SJCRH30 (cell line): ENCODE measurements at regions not wholly inside any gene's neighbourhood (a gene's known extent, or its start where the extent isn't known, plus 50 kb on each side); places are given as distances from the start of the nearest gene placed in this dataset.
A peak's percentile ranks its signal among the peaks of the same experiment; 100 is the strongest.

Experiments used
- DNase-seq, 2 experiments: peaks; one replicate each; pipeline ENCODE4 v3.0.0-alpha.2; 2015 to 2020
- H3K27ac ChIP-seq: fragments of 250-450 bp; sonication (Bioruptor Pico); 2 replicates; pipeline ENCODE4 v1.5.1; 2020; ENCODE audit warnings: mild to moderate bottlenecking, moderate library complexity
- H3K27me3 ChIP-seq: fragments of 250-450 bp; sonication (Bioruptor Pico); 2 replicates; pipeline ENCODE4 v1.5.1; 2020; ENCODE audit warnings: mild to moderate bottlenecking, moderate library complexity
- H3K36me3 ChIP-seq: fragments of 250-450 bp; sonication (Bioruptor Pico); 2 replicates; pipeline ENCODE4 v1.5.1; 2020; ENCODE audit warnings: mild to moderate bottlenecking, moderate library complexity
- H3K4me1 ChIP-seq: fragments of 250-450 bp; sonication (Bioruptor Pico); 2 replicates; pipeline ENCODE4 v1.5.1; 2020; ENCODE audit warnings: mild to moderate bottlenecking, moderate library complexity
- H3K4me3 ChIP-seq: fragments of 250-450 bp; sonication (Bioruptor Pico); 2 replicates; pipeline ENCODE4 v1.5.1; 2020; ENCODE audit warnings: mild to moderate bottlenecking, moderate library complexity
- H3K9me3 ChIP-seq: fragments of 250-450 bp; sonication (Bioruptor Pico); replicated peaks from 2 replicates; pipeline ENCODE4 v1.5.1; 2020; ENCODE audit warnings: mild to moderate bottlenecking, moderate library complexity

DNA sequence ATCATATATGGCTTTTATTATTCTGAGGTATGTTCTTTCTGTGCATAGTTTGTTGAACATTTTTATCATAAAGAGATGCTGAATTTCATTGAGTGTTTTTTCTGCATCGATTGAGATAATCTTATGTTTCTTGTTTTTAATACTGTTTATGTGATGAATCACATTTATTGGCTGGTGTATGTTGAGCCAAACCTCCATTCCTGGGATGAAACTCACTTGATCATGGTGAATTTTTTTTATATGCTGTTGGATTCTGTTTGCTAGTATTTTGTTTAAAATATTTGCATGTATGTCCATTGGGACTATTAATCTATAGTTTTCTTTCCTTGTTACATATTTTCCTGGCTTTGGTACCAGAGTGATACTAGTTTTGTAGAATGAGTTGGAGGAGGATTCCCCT lies 500.2 kb downstream of the CDH11 start:
- no peak overlapping the region for H3K4me3 ChIP-seq
- DNase-seq, result no peak
- H3K9me3 ChIP-seq, result no peaks in the 10 kb centered on the region
- H3K27me3 ChIP-seq, result no peaks in the 10 kb centered on the region
- no peak overlapping the region for H3K27ac ChIP-seq
- 0 out of 2 replicates have a peak, but pooled peaks cover under 1% of the 10 kb centered on the region for H3K4me1 ChIP-seq
- H3K36me3 ChIP-seq, result no peaks in the 10 kb centered on the region

DNA sequence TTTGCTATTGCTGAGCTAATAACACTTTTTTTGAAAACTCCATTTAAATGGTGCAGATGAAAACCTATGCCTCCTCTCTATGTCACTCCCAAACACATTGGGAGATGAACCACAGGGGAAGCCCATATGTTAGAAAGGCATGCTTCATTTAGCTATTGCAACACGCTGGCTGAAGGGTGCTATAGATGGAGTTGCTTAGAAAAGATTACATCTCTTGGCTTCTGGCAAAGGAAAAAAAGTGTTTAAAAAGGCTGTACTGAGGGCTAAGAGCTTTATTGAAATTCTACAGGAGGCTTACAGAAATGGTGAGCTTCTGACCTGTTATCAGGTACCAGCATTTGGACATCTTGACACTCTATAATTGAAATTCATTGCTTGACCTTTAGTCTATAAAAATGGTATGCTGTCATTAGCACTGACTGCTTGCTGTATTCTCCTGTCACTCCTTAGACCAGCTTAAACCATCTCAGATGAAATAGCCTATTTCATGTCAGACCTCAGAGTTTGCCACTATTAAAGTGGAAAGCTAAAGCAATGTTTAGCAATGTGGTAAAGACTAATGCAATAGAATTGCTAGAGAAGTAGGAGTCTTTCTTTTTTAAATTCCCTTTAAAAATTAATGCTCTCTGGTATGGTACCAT lies 503.9 kb downstream of the CDH11 start:
- H3K4me3 ChIP-seq, result no peak overlapping the region
- H3K27ac ChIP-seq, result no peak overlapping the region
- no peaks in the 10 kb centered on the region for H3K36me3 ChIP-seq
- H3K4me1 ChIP-seq, result peaks cover 12% of the 10 kb centered on the region
- no peak for DNase-seq
- H3K27me3 ChIP-seq, result no peaks in the 10 kb centered on the region
- H3K9me3 ChIP-seq, result no peaks in the 10 kb centered on the region

DNA sequence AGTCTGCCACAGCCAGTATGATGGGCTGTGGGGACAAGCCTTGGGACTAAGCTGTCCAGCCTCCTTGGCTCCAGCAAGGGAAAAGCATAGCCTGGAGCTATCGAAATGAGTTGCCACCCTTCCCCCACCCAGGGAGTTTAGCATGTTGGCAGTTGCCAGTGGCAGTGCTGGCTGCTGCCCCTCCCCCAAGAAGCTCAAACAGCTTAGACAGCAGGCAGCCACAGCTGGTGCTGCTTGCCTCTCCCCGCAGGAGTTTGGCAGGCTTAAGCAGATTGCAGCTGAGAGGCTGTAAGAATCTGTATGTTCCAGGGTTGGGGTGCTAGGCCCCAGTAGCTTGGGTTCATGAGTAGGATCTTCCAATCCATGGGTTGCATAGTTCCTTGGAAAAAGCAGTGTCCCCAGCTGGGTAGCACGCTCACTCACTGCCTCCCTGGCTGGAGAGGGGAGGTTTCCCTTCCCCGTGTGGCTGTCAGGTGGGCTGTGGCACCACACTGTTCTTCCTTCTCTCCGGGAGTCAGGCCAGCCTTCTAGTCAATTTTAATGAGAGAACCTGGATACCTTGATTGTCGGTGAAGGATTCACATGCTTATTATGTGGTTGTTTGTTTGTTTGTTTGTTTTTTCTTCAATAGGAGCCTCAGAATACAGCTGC lies 506.1 kb downstream of the CDH11 start:
- Histone ChIP-seq H3K4me1 (peaks cover 12% of the 10 kb centered on the region), H3K36me3 (no peaks in the 10 kb centered on the region), H3K27ac (no peak overlapping the region), H3K9me3 (no peaks in the 10 kb centered on the region), H3K4me3 (no peak overlapping the region), H3K27me3 (no peaks in the 10 kb centered on the region)
- peak; percentile 90 to 91 for DNase-seq

DNA sequence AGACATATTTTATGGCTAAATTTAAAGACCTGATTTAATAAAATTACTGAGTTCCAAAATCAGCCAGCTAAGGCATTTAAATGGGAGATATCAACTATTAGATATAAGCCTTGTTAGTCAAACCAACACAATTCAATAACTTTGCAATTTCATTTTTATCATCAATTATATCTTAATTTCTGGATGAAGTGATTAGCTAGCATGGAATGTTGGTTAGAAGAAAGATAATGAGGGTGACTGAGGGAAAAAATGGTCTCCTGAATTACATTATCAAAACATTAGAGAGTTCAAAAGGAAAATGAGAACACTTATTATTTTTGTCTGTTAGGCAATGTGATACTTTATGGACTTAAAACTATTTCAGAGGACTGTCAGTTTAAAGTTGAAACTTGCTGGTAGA lies 525.7 kb downstream of the CDH11 start:
- Histone ChIP-seq H3K36me3 (no peaks in the 10 kb centered on the region), H3K4me1 (no peaks in the 10 kb centered on the region), H3K27ac (no peak overlapping the region), H3K4me3 (no peak overlapping the region), H3K9me3 (no peaks in the 10 kb centered on the region), H3K27me3 (no peaks in the 10 kb centered on the region)
- no peak for DNase-seq

DNA sequence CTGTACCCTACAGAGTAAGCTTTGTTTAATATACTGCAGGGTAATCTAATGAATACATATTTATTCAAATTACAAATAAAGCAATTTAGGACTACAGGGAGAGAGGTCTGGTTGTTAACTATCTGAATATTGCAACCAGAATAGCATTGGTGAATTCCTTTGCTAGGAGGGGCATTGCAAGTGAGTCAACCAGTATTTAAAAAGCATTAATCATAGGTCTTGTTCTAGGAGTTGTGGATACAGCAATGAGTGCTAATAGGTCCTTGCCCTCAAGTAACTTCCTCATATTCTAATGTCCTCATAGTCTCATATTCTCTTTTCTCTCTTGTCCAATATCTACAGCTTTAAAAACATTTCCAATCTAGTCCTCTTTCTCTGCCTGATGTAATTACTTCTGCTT lies 531.4 kb downstream of the CDH11 start:
- no peak overlapping the region for H3K27ac ChIP-seq
- no peaks in the 10 kb centered on the region for H3K36me3 ChIP-seq
- H3K4me3 ChIP-seq, result no peak overlapping the region
- no peaks in the 10 kb centered on the region for H3K27me3 ChIP-seq
- no peaks in the 10 kb centered on the region for H3K4me1 ChIP-seq
- DNase-seq, result no peak
- H3K9me3 ChIP-seq, result no peaks in the 10 kb centered on the region

DNA sequence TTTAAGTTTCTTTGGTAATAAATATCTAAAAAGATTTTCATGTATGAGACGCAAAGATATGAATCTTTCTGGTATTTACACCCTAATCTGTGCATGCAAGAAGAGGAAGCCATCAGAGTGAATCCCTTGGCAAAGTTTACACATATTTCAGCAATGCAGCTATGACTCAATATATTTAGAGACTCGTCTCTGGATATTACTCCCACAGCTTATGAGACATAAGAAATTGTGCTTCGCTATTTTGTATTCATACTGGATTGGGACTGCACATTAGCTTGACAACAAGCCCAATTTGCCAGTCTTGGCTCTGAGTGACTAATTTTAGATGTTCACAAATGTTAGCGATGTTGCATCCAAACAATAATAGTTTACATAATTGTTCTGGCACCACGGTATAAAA lies 532.0 kb downstream of the CDH11 start:
- Histone ChIP-seq H3K27ac (no peak overlapping the region), H3K4me1 (no peaks in the 10 kb centered on the region), H3K4me3 (no peak overlapping the region), H3K9me3 (no peaks in the 10 kb centered on the region), H3K27me3 (no peaks in the 10 kb centered on the region), H3K36me3 (no peaks in the 10 kb centered on the region)
- no peak for DNase-seq

DNA sequence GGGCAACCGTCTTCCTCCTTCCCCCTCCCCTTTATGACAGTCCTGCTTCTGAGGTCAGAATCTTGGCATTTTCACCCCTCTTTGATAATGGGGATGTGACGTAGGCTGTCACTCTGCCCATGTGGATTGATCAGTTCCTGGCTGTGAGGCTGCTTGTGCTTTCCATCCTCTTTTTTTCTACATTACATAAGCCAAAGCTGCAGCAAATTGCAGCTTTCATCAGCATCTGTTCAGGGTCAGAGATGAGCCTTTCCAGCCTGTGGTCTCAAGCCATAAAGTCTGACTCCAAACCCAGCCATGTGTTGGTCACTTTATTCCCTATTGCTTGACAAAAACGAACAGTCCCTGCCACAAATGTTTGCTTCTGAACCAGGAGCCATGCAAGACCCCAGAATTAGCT lies 535.1 kb downstream of the CDH11 start:
- no peaks in the 10 kb centered on the region for H3K27me3 ChIP-seq
- H3K4me3 ChIP-seq, result no peak overlapping the region
- no peak overlapping the region for H3K27ac ChIP-seq
- H3K4me1 ChIP-seq, result no peaks in the 10 kb centered on the region
- DNase-seq, result peak in 1 of 2 experiments; percentile 20
- no peaks in the 10 kb centered on the region for H3K9me3 ChIP-seq
- H3K36me3 ChIP-seq, result no peaks in the 10 kb centered on the region

DNA sequence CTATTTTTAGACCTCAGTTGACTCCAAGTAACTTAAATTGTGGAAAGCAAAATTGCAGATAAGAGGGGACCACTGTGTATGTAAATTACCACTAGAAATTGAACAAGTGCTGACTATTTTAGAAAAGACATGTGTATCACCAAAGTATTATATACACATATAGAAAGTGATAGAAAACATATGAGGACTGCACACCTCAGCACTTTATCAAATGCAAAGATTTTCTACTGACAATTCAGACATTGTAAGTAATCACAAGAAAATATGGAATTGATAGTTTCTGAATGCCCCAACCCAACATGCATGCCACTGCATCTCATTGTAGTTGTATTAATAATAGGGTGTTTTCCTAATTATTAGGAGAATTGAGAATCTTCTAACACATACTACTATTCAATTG lies 536.5 kb downstream of the CDH11 start:
- Histone ChIP-seq H3K27ac (no peak overlapping the region), H3K4me3 (no peak overlapping the region), H3K4me1 (no peaks in the 10 kb centered on the region), H3K9me3 (no peaks in the 10 kb centered on the region), H3K27me3 (no peaks in the 10 kb centered on the region), H3K36me3 (no peaks in the 10 kb centered on the region)
- no peak for DNase-seq

DNA sequence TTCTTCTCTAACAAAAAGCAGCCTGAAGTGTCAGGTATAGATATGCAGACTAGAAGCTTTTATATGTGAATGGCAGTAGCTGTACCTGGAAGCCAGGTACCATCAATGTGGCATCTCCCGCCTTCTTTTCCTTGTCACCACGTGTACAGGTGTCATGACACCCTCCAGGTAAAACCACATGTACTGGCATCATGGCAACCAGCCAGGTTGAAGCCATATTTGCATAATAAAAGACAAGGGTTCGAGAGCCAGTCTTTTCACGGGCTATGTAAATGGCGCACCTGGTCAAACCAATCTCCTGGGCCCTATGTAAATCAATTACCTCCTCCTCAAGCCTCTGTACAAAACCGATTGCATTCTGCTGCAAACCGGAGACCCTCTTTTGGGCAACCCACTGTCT lies 541.3 kb downstream of the CDH11 start:
- no peaks in the 10 kb centered on the region for H3K36me3 ChIP-seq
- no peak overlapping the region for H3K4me3 ChIP-seq
- no peak overlapping the region for H3K27ac ChIP-seq
- no peaks in the 10 kb centered on the region for H3K4me1 ChIP-seq
- DNase-seq, result no peak
- no peaks in the 10 kb centered on the region for H3K27me3 ChIP-seq
- no peaks in the 10 kb centered on the region for H3K9me3 ChIP-seq

DNA sequence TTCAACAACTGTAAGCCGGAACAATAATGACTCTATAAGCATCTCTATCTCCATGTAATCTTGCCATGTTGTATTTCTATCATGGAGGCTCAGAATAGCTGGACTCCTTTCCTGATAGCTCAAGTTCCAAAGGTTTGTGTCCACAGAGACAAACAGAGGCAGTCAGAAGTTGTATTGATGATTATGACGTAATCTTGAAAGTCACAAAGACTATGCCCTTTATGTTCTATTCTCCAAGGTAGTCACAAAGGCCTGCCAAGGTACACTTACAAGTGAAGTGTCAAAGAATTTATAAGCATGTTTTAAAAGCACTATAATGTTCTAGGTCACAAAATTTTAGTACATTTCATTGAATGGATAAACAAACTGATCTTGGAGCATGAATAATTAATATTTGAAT lies 542.2 kb downstream of the CDH11 start:
- no peaks in the 10 kb centered on the region for H3K27me3 ChIP-seq
- no peaks in the 10 kb centered on the region for H3K4me1 ChIP-seq

DNA sequence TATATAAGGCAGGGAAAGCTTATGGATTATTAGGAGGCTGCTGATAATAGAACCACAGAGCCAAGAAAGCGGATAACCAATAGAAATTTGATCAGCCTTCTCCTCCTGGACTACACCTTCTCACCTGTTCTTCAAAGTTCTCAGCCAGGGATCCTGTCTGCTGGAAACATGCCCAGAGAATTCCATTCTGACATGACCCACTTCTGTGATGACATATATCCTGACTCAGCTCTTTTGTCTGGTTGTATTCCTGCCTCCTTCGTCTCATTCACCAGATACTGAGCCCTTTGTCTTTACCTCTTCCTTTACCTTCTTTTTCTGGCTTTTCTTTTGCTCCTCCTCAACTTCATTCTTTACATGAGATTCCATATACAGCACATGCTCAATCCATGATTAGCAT lies 576.1 kb downstream of the CDH11 start:
- peak in 1 of 2 experiments; percentile 29 for DNase-seq
- H3K4me1 ChIP-seq, result no peaks in the 10 kb centered on the region
- H3K36me3 ChIP-seq, result no peaks in the 10 kb centered on the region
- H3K4me3 ChIP-seq, result no peak overlapping the region
- H3K27ac ChIP-seq, result no peak overlapping the region
- no peaks in the 10 kb centered on the region for H3K9me3 ChIP-seq
- H3K27me3 ChIP-seq, result no peaks in the 10 kb centered on the region

More for the DNA sequence above, 542.2 kb downstream of the CDH11 start:
- DNase-seq, result no peak
- Histone ChIP-seq H3K36me3 (no peaks in the 10 kb centered on the region), H3K9me3 (no peaks in the 10 kb centered on the region), H3K4me3 (no peak overlapping the region), H3K27ac (no peak overlapping the region)

DNA sequence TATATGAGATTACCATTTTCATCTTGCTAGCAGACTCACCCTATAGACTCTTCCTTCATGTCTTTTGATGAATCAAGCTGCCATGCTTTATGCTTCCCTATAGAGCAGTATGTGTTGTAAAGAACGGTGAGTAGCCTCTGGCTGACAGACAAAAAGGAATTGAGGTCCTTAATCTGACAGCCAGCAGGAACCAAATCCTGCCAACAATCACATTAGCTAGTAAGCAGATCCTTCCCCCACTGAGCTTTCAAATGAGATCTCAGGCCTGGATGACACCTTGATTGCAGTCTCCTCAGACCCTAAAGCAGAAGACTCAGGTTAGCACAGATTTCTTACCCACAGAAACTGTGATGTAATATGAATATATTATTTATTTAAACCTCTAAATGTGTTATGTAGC lies 577.0 kb downstream of the CDH11 start:
- H3K4me3 ChIP-seq, result no peak overlapping the region
- no peaks in the 10 kb centered on the region for H3K36me3 ChIP-seq
- no peaks in the 10 kb centered on the region for H3K27me3 ChIP-seq
- no peak overlapping the region for H3K27ac ChIP-seq
- DNase-seq, result no peak
- H3K9me3 ChIP-seq, result no peaks in the 10 kb centered on the region
- no peaks in the 10 kb centered on the region for H3K4me1 ChIP-seq

DNA sequence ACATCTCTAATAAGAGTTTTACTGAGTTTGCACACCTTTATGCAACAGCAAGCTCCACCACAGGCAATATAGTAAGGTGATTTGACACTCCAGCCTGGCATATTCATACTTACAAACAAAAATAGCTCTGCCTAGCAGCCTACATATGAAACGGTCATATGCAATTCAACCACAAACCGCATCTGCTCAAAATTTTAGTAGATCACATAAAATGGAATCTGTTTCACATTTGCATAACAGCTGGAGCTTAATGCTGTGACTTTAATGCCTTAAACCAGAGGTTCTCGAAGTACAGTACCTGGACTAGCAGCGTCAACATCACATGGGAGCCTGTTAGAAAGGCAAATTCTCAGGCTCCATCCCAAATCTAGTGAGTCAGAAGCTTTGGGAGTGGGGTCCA lies 578.4 kb downstream of the CDH11 start:
- Histone ChIP-seq H3K4me1 (no peaks in the 10 kb centered on the region), H3K9me3 (no peaks in the 10 kb centered on the region), H3K36me3 (no peaks in the 10 kb centered on the region), H3K27me3 (no peaks in the 10 kb centered on the region), H3K27ac (no peak overlapping the region), H3K4me3 (no peak overlapping the region)
- peak in 1 of 2 experiments; percentile 22 for DNase-seq

DNA sequence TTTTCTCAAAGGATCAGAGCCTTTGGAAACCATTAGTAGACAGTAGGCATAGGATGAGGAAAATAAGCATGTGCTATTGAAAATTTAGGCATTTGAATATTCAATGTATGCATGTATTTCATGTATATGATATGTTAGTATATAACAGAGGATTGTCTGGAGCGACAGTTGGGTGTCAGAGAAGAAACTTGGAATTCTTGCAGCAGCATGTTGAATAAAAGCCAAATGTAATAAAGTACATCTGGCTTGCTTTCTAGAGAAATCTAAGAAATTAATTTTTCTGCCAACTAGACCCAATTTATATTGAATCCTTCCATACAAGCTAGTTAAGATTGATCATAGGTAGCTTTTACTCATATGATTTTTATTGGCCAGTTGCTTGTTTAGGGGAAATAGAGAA lies 578.8 kb downstream of the CDH11 start:
- Histone ChIP-seq H3K4me3 (no peak overlapping the region), H3K27me3 (no peaks in the 10 kb centered on the region), H3K9me3 (no peaks in the 10 kb centered on the region), H3K36me3 (no peaks in the 10 kb centered on the region), H3K27ac (no peak overlapping the region), H3K4me1 (no peaks in the 10 kb centered on the region)
- DNase-seq, result no peak

DNA sequence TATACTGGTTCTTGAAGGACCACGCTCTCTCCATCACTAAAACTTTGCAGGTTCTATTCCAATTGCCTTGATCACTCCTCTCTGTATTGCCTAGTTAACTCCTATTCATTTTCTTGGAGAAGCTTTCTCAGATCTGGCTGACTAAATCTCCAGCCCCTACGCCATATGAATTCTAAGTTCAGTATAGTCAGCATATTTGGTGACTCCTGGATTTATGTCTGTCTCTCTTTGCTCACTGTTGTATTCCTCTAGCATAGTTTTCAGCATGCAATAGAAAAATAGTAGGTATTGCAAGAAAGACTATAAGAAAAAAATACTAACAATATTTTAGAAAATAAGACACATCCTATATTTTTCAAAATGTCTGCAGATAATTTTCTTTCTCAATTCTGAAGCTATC lies 579.7 kb downstream of the CDH11 start:
- H3K27ac ChIP-seq, result no peak overlapping the region
- no peak overlapping the region for H3K4me3 ChIP-seq
- H3K9me3 ChIP-seq, result no peaks in the 10 kb centered on the region
- no peak for DNase-seq
- H3K4me1 ChIP-seq, result no peaks in the 10 kb centered on the region
- H3K27me3 ChIP-seq, result no peaks in the 10 kb centered on the region
- H3K36me3 ChIP-seq, result no peaks in the 10 kb centered on the region

DNA sequence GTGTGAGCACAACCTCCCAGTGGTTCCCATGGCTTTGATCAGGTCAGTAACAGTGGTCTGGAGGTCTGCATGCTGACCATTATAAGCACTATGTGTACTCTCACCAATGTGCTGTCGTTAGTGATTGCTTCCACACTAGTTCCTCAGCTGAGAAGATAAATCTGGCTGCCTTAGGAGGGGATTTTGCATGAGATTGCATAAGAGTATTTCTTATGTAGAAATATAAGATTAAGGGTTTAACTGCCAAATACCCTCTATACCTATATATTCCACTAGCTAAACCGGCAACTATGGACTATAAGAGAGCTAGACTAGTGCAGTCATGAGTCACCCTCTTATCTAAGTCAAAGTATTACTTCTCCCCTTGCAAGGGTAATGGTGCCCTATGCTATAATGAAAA lies 580.2 kb downstream of the CDH11 start:
- DNase-seq, result no peak

More for the DNA sequence above, 580.2 kb downstream of the CDH11 start:
- H3K4me1 ChIP-seq, result no peaks in the 10 kb centered on the region
- H3K27me3 ChIP-seq, result no peaks in the 10 kb centered on the region
- no peak overlapping the region for H3K27ac ChIP-seq
- H3K36me3 ChIP-seq, result no peaks in the 10 kb centered on the region
- H3K9me3 ChIP-seq, result no peaks in the 10 kb centered on the region
- no peak overlapping the region for H3K4me3 ChIP-seq
